IMR-90 (cell line): ENCODE measurements at regions not wholly inside any gene's neighbourhood (a gene's known extent, or its start where the extent isn't known, plus 50 kb on each side); places are given as distances from the start of the nearest gene placed in this dataset.

ENCODE experiments used
- ATAC-seq: fragments of 200-7000 bp; cut with Tn5 transposase; 2 replicates; pipeline ENCODE4 v1.9.1; 2020; ENCODE audit warnings: low read depth, mild to moderate bottlenecking, moderate library complexity
- BruUV-seq: library from RNA; stranded (reverse); fragments of 400-500 nt; replicated peaks from 2 replicates; lab custom pipeline; 2021; lab: Mats Ljungman, UMichigan
- CTCF ChIA-PET: fragments of 300-600 bp; formaldehyde crosslinking; extraction: SDS; loops from one replicate; lab custom pipeline; 2021; ENCODE audit warnings: antibody characterized with exemption; lab: Yijun Ruan, JAX
- POLR2A ChIA-PET: fragments of 300-600 bp; sonication (Branson Sonifier 250); formaldehyde crosslinking; loops from one replicate; lab custom pipeline; 2022; ENCODE audit warnings: antibody characterized with exemption; ENCODE audit not compliant: unreplicated experiment; lab: Charles Lee
- DNase-seq: peaks from one replicate; pipeline ENCODE4 v3.0.0; 2013
- H2AFZ ChIP-seq: replicated peaks from 2 replicates; pipeline ENCODE3; 2013; ENCODE audit warnings: low read length, mild to moderate bottlenecking; ENCODE audit not compliant: poor library complexity
- H2AK5ac ChIP-seq: 2 replicates; pipeline ENCODE4 v1.6.1; 2013; ENCODE audit warnings: low read depth, low read length, inconsistent platforms
- H2AK9ac ChIP-seq: replicated peaks from 2 replicates; pipeline ENCODE3; 2013; ENCODE audit warnings: mild to moderate bottlenecking, low read depth, low read length, moderate library complexity; ENCODE audit not compliant: poor library complexity
- H2BK120ac ChIP-seq: 2 replicates; pipeline ENCODE4 v1.6.1; 2013; ENCODE audit warnings: low read depth, low read length, inconsistent platforms
- H2BK15ac ChIP-seq: 3 replicates; pipeline ENCODE4 v1.6.1; 2013; ENCODE audit warnings: low read depth, low read length, inconsistent platforms
- H2BK20ac ChIP-seq: 2 replicates; pipeline ENCODE4 v1.6.1; 2013; ENCODE audit warnings: low read depth, mild to moderate bottlenecking, inconsistent platforms, low read length, moderate library complexity
- H2BK5ac ChIP-seq: 2 replicates; pipeline ENCODE4 v1.6.1; 2013; ENCODE audit warnings: mild to moderate bottlenecking, low read depth, low read length, inconsistent platforms; ENCODE audit not compliant: poor library complexity, severe bottlenecking
- H3K14ac ChIP-seq: replicated peaks from 2 replicates; pipeline ENCODE4 v1.6.1; 2013; ENCODE audit warnings: low read depth, low read length, inconsistent platforms
- H3K18ac ChIP-seq: 2 replicates; pipeline ENCODE4 v1.6.1; 2013; ENCODE audit warnings: low read depth, low read length, control low read depth
- H3K23ac ChIP-seq: 2 replicates; pipeline ENCODE4 v1.6.1; 2013; ENCODE audit warnings: low read depth, low read length, inconsistent platforms
- H3K27ac ChIP-seq: 2 replicates; pipeline ENCODE4 v1.5.1; 2013; ENCODE audit warnings: mild to moderate bottlenecking, control low read depth, low read length; ENCODE audit not compliant: insufficient read depth
- H3K27me3 ChIP-seq: 2 replicates; pipeline ENCODE4 v1.6.1; 2013; ENCODE audit warnings: low read length; ENCODE audit not compliant: control insufficient read depth, insufficient read depth
- H3K36me3 ChIP-seq: 2 replicates; pipeline ENCODE4 v1.6.1; 2013; ENCODE audit warnings: low read length, mixed read lengths; ENCODE audit not compliant: control insufficient read depth, insufficient read depth
- H3K4ac ChIP-seq: 2 replicates; pipeline ENCODE4 v1.6.1; 2013; ENCODE audit warnings: low read depth, low read length, inconsistent platforms
- H3K4me1 ChIP-seq: 2 replicates; pipeline ENCODE4 v1.6.1; 2013; ENCODE audit warnings: low read length, mixed read lengths; ENCODE audit not compliant: control insufficient read depth, insufficient read depth
- H3K4me2 ChIP-seq: 2 replicates; pipeline ENCODE4 v1.6.1; 2013; ENCODE audit warnings: low read depth, mild to moderate bottlenecking, control low read depth, low read length, moderate library complexity
- H3K4me3 ChIP-seq: 2 replicates; pipeline ENCODE4 v1.5.1; 2013; ENCODE audit warnings: low read depth, mild to moderate bottlenecking, control low read depth, low read length, moderate library complexity; ENCODE audit not compliant: insufficient read depth
- H3K56ac ChIP-seq: 2 replicates; pipeline ENCODE4 v1.6.1; 2013; ENCODE audit warnings: low read length, inconsistent platforms; ENCODE audit not compliant: insufficient read depth; ENCODE audit errors: extremely low read depth
- H3K79me1 ChIP-seq, 2 experiments: 2 replicates each; pipeline ENCODE4 v1.6.1; 2013; ENCODE audit warnings: low read length in 2 of 2, inconsistent platforms in 1 of 2, low read depth in 1 of 2
- H3K9ac ChIP-seq: 2 replicates; pipeline ENCODE4 v1.6.1; 2013; ENCODE audit warnings: low read depth, low read length, control low read depth
- H3K9me1 ChIP-seq: 2 replicates; pipeline ENCODE4 v1.6.1; 2013; ENCODE audit warnings: low read length, inconsistent platforms; ENCODE audit not compliant: insufficient read depth
- H3K9me3 ChIP-seq: 2 replicates; pipeline ENCODE4 v1.6.1; 2013; ENCODE audit warnings: low read length; ENCODE audit not compliant: control insufficient read depth, insufficient read depth
- H4K20me1 ChIP-seq: 2 replicates; pipeline ENCODE4 v1.6.1; 2013; ENCODE audit warnings: low read length, inconsistent platforms; ENCODE audit not compliant: insufficient read depth
- H4K5ac ChIP-seq: 2 replicates; pipeline ENCODE4 v1.6.1; 2013; ENCODE audit warnings: mild to moderate bottlenecking, low read depth, low read length, control low read depth
- H4K8ac ChIP-seq, 2 experiments: 2 replicates each; pipeline ENCODE4 v1.6.1; 2013; ENCODE audit warnings: low read depth in 2 of 2, low read length in 2 of 2, control low read depth in 1 of 2, inconsistent platforms in 1 of 2
- H4K91ac ChIP-seq: 2 replicates; pipeline ENCODE4 v1.6.1; 2013; ENCODE audit warnings: low read depth, low read length, inconsistent platforms; ENCODE audit not compliant: insufficient read depth
- CHD1 ChIP-seq: IDR thresholded peaks from 2 replicates; pipeline ENCODE4 v1.6.1; 2012; ENCODE audit warnings: low read depth, low read length, improper control_type of control experiment
- dilution Hi-C: fragments of 300-500 bp; cut with HindIII; formaldehyde crosslinking; loops from one replicate; pipeline ENCODE4 v1.14.3; 2018; ENCODE audit warnings: low sequenced_read_pairs; ENCODE audit not compliant: unreplicated experiment
- in situ Hi-C: fragments of 300-500 bp; cut with MboI; formaldehyde crosslinking; loops from 3 replicates; pipeline ENCODE4 v1.14.3; 2019; ENCODE audit warnings: low sequenced_read_pairs, inconsistent platforms, mixed read lengths
- intact Hi-C: fragments of 100-400 bp; cut with micrococcal nuclease; formaldehyde crosslinking; loops from 2 replicates; pipeline ENCODE4 v1.10.0; 2022

GRCh38 chr2:226589043-226589442, 210.6 kb downstream of the IRS1 start:
- Histone ChIP-seq H3K9me1 (no peaks in the 10 kb centered on the region), H4K8ac (no peak overlapping the region), H3K4ac (no peak overlapping the region), H3K23ac (no peak overlapping the region), H3K36me3 (no peaks in the 10 kb centered on the region), H3K27ac (no peak overlapping the region), H3K79me1 (0 out of 4 replicates have a peak, but pooled peaks cover 0 to 5% of the 10 kb centered on the region in 2 experiments), H3K14ac (no peak overlapping the region), H4K5ac (no peak overlapping the region), H2BK120ac (no peak overlapping the region), H4K20me1 (no peaks in the 10 kb centered on the region), H2AK5ac (no peak overlapping the region), H3K9me3 (no peaks in the 10 kb centered on the region), H2BK15ac (no peak overlapping the region), H3K9ac (no peak overlapping the region), H4K91ac (no peak overlapping the region), H2AK9ac (no peak overlapping the region), H3K18ac (no peak overlapping the region), H2BK20ac (no peak overlapping the region), H3K4me1 (peaks cover 6% of the 10 kb centered on the region; the same call in 1 of the 2 replicates), H3K4me2 (no peak overlapping the region), H2BK5ac (no peak overlapping the region), H2AFZ (no peak overlapping the region), H3K4me3 (no peak overlapping the region), H3K56ac (no peak overlapping the region), H3K27me3 (no peaks in the 10 kb centered on the region)
- POLR2A ChIA-PET = no interaction called here
- CTCF ChIA-PET = no interaction called here
- ATAC-seq = no peak
- intact Hi-C loops = loop anchor here (10.0 kb wide), 1 partner anchor 404 kb away; no protein-coding TSS in a partner anchor
- no peak for TF ChIP-seq CHD1
- in situ Hi-C loops = no loop called here
- dilution Hi-C loops = no loop called here
- no peak for DNase-seq
- no TSS peak for BruUV-seq
